A172 (cell line): ENCODE measurements at regions not wholly inside any gene's neighbourhood (a gene's known extent, or its start where the extent isn't known, plus 50 kb on each side); places are given as distances from the start of the nearest gene placed in this dataset.
"Not testable (repeated sequence)": the region's sequence is repeated elsewhere in the genome, so short reads cannot be mapped to it uniquely, and the experiment has no call there.

Experiments used
- DNase-seq: peaks from one replicate; pipeline ENCODE4 v3.0.0-alpha.2; 2015; ENCODE audit warnings: low spot score

DNA sequence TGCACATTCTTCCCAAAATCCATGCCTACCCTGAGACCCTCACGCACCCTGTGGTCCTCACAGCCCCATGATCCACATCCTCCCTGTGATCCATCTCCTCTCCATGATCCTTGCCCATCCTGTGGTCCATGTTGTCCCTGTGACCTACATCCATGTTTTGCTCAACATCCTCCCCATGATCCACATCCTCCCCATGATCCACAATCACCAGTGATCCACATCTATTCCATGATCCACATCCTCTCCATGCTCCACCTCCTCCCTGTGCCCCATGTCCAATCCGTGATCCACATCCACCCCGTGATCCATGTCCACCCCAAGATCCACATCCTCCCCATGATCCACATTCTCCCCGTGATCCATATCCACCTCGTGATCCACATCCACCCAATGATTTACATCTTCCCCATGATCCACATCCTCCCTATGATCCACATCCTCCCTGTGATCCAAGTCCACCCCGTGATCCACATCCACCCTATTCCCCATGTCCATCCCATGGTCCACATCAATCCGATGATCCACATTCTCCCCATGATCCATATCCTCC lies 281.2 kb downstream of the MYCN start:
- no peak for DNase-seq

DNA sequence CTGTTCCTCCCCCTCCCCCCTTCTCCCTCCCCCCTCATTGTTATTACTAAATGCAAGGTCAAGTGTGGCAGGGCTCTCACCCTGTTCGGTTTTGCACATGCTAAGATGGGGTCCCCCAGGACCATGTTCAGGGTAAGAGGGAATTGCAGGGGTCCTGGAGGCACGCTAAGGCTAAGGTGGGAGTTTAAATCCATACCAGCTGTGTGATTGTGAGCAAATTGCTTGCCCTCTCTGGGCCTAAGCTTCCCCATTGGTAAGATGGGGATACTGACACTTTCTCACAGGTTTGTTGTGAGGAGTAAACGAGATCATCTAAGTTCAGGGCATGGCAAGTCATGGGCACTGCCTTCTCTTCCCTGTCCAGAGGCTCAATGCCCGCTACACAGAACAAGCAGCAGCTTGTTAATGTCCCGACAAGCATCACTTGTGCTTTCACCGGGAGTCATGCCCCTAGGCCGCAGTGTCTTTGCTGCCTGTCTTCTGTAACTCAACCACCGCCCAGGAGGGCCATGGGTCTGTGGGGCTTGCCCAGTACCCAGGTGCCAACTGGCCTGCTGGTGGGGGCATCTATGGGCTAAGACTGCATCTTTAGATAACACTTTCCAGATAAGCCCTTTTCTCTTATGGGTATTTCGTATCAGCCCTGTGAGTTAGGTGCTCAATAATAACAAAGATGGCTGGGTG lies 279.1 kb downstream of the MYCN start:
- DNase-seq: no peak

DNA sequence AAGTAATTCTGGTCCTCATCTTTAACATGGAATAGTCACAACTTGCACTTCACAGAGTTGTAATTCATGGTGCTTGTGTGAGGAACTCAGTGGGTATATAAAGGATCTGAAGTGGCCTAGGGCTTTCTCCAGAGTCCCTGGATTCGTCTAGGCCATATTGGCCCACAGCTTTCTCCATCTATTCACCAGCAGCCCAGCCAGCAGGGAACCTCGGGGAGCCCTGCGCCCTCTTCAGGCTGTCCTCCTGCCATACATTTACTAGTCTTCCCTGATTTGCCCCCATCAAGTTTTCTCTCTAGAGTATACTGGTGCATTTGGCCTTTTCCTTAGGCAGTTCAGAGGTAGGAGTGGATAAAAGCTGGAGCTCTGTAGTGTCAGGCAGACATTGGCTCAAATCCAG lies 278.3 kb downstream of the MYCN start:
- no peak for DNase-seq

DNA sequence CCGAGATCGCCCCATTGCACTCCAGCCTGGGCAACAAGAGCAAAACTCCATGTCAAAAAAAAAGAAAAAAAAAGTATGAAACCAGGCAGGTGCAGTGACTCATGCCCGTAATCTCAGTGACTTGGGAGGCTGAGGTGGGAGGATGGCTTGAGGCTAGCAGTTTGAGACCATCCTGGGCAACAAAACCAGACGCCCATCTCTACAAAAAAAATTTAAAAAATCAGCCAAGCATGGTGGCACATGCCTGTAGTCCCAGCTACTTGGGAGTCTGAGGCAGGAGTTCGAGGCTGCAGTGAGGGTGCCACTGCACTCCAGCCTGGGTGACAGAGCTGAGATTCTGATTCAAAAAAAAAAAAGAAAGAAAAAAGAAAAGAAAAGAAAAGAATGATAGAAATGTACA lies 277.8 kb downstream of the MYCN start:
- no peak for DNase-seq

DNA sequence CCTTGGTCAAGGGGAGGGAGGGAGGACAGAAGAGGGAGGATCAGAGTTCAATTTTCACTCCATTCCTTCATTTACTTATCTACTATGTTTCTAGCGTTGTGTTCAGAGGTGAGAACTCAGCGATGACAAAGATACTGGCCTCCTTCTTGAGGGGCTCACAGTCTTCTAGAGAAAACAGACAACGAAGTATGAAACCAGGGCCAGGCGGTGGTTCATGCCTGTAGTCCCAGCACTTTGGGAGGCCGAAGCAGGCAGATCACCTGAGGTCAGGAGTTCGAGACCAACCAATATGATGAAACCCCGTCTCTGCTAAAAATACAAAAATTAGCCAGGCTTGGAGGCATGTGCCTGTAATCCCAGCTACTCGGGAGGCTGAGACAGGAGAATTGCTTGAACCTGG lies 277.4 kb downstream of the MYCN start:
- DNase-seq: not testable (repeated sequence)

DNA sequence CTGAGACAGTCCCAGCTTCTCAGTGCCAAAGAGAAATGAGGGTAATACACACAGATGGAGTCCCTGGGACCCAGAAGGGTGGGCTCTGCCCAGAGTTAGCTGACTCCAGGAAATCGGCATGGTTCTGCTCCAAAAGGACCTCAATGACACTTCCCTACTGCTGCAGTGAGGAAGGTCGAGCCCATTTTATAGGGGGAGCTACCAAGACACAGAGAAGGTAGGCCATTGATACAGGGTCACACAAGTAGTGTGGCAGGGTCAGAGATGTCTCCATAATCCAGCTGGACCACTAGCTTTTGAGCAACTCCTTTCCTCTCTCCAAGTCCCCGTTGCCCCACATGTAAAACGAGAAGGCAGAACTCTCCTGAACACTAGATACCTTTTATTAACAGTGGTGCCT lies 276.9 kb downstream of the MYCN start:
- DNase-seq: no peak

DNA sequence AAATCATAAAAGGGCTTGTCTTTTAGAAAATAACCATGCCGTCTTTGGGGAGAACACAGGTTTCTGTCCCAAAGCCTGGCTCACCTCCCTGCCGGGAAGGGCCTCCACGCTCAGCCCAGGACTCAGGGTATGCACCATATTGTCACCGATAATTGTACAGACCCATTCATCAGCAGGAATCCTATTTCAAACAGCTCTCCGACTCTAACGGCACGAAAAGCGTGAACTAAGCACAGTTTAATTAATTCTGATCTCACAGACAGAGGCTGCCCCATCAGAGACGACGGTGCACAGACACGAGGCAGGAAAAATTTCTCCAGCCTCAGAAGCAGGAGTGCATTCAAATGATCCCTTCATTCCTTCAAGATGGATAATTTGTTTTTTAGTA lies 276.2 kb downstream of the MYCN start:
- DNase-seq: no peak

DNA sequence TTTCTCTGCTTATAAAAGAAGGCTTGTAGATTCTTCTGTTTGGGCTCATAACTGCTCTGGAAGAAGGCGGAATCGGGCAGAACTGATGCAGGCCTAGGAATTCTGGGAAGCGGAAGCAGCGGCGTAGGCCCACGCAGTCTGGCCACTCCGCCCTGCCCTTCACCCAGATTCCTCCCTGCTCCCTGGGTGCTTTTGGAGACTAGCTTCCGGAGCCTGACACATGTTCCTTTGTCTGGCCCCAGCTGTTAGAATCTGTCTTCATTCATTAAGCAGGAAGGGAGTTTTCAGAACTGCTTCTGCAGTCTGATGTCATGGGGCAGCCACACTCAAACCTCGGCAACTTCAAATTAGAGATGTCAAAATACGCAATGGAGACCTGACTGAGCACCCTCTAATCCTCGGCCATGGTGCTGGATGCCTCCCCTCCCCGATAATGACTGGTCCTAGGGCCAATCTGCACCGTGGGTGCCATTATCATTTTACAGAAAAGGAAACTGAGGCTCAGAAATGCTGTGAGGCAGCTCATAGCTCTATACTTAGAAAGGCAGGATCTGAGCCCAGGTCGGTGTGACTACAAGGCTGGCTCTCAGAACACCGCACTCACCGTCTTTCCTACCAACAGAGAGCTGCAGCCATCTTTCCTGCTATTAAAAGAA lies 275.7 kb downstream of the MYCN start:
- no peak for DNase-seq

DNA sequence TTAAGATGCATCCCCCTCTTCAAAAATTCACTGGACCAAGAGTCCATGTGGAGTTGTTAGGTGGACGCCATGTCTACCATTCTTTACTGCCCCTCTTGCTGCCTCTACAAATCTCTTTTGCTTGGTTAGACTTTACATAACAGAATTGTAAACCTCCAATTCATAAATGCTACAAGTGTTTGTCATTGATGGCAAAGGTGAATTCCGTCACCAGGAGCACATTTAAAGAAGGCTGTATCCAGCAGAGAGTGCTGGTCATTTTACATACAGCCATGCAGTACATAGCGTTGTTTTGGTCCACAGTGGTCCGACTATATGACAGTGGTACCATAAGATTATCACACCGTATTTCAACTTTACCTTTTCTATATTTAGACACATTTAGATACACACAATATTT lies 274.5 kb downstream of the MYCN start:
- DNase-seq: no peak

DNA sequence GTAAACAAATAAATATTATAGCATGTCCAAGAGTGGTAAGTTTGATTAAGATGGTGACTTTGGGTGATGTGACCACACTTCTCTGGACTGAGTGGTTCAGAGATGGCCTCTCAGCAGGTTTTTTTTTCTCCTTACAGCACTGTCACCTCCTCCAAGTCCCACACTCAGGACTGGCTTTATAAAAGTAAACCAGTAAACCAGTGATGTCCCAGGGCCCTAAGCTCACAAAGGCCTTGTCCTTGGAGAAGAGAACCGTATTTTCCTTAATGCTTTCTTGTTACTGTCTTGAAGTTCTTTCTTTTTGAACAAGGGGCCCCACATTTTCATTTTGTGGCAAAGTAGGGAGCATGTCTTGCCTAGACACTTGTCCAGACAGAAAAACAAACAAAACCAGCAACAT lies 274.0 kb downstream of the MYCN start:
- no peak for DNase-seq

DNA sequence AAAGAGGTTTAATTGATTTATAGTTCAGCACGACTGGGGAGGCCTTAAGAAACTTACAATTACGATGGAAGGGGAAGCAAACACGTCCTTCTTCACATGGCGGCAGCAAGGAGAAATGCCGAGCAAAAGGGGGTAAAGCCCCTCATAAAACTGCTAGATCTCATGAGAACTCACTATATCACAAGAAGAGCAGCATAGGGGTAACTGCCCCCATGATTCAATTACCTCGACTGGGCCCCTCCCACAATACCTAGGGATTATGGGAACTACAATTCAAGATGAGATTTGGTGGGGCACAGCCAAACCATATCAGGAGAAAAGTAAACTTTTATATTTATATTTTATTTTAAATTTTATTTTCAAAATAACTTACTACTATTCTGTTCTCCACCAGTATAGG lies 272.0 kb downstream of the MYCN start:
- DNase-seq: no peak

DNA sequence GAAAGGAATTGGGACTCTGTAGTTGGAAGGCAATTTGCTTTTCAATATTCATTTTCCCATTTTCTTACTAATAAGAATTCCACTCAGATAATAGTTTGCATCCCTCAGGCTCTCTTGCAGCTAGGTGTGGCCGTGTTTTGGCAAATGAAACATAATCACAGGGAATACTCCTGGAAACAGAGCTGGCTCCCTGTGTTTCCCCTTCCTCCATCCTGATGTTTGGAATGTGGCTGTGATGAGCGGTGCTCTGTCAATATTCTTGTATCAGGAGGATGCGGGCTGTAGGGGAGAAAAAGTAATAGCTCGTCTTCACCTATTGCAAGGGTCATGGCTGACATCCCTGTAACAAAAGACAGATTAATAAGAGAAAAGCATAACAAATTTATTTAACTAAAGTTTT lies 271.0 kb downstream of the MYCN start:
- DNase-seq: no peak

DNA sequence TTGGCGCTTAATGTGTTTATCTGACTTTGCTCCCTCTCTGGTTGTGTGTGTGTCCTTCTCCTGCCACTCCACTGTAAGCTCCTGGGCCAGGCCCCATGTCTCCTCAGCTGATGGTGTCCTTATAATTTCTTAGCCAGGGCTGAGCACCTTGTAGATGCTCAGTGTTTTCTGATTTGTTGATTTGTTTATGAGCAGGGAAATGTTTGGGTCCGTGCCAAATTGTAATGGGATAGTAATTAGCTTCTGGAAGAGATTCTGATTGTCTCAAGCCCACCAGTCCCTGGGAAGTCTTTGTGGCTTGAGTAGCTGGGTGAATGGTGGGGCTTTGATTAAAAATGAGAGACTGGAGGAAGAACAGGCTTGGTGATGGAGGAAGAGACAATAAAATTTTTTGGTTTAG lies 270.5 kb downstream of the MYCN start:
- DNase-seq: no peak

DNA sequence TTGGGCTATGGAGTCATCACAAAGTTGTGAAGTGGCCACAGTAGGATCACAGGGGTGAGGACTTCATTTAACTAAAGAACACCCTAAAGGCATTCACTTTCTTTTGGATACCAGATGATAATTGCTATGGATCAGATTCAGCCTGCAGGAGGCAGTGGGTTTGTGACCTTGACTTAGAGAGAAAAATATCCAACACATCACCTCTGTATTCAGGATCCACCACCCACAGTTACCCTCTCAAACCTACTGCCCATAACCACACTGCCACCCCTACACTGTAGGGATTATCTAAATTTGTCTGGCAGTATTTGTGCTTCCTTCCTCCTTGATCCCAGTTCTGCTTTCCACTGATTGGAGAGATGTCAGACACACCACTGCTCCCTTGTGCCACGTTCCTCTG lies 269.4 kb downstream of the MYCN start:
- no peak for DNase-seq

DNA sequence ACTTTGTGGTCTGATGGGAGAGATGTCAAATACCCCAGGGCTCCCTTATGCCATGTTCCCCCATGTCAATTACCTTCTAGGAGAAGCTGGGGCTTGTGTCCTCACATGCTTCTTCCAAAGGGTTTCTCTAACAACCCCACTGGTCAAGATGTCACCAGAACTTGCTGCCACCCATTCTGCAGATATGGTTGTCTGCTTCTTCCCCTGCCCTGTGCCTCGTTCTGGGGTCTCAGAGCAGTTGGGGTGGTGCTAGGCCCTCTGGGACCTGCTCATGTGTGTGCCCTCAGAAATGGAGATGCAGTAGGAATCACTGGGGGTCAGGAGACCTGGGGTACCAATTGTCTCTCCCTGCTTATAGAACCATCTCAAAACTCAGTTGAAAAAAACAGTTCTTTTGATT lies 268.6 kb downstream of the MYCN start:
- DNase-seq: no peak

DNA sequence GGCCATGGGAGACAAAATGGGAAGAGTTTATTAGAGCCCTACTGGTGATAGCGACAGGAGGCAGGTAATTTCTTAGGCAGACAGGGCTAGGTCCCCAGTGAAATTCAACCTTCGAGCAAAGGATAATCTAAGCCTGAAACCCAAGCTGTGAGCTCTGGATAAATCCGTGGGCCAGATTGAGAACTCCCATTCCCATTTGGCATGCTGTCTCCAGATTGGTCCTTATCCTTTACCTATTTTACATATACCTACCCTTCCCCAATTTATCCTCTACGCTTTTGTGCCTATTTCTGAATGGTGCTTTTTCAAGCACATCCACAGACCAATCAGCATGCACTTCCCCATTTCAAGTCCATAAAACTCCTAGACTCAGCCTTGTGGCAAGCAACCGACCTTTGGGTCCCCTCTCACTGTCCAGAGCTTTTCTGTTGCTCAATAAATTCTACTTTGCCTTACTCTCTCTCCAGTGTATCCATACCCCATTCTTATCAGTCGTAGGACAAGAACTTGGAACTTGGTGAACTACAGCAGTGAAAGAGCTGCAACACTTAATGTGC lies 268.0 kb downstream of the MYCN start:
- no peak for DNase-seq

DNA sequence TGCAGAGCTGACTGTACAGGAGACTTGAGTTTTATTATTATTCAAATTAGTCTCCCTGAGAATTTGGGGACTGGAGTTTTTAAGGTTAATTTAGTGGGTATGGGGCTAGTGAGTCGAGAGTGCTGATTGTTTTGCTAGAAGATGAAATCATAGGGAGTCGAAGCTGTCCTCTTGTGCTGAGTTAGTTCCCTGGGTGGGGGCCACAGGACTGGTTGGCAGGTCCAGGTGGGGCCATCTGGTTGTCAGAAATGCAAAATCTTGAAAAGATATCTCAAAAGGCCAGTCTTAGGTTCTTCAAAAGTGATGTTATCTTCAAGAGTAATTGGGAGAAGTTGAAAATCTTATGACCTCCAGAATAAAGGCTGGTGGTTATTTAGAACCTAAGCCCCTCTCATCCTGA lies 267.3 kb downstream of the MYCN start:
- no peak for DNase-seq

DNA sequence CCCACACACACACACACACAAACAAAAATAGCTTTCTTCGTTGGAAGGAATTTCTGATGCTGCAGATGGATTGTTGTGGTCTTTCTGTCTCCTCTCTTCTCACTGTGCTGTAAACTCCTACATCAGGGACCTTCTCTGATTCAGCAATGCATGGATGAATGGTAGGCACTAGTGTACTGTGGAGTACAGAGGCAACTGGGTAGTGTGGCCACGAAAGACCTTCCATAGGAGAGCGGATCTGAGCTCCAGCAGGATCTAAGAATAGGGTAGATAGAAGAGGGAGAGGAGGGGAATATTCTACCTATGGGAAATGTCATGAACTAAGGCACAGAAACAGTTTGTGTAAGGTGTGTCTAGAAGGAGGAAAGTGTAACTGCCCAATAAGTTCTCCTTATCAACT lies 266.8 kb downstream of the MYCN start:
- DNase-seq: no peak

DNA sequence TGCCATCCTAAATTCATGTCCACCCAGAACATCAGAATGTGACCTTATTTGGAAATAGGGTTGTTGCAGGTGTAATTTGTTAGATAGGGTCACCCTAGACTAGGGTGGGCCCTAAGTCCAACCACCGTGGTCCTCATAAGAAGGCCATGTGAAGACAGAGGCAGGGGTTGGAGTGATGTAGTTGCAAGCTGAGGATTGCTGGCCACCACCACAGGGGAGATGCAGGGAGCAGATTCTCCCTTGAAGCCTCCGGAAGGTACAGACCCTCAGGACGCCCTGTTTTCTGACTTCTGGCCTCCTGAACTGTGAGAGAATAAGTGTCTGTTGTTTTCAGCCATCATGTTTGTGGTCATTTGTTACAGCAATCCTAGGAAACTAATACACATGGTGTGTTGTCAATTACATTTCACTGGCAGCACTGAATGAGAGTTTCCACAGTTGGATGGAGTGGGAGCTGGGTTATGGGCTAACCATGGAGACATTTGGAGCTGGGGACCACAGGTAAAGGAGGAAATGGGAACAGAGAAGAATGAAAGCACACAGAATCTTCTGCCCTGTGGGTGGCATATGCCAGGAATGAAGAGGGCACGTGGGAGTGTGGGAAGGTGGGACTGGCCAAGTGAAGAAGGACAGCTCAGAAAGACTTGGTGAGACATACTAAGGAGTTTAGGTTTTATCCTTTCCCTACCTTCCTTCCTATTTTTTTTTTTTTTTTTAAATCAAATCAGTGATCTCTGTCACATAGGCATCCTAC lies 266.0 kb downstream of the MYCN start:
- DNase-seq: no peak

DNA sequence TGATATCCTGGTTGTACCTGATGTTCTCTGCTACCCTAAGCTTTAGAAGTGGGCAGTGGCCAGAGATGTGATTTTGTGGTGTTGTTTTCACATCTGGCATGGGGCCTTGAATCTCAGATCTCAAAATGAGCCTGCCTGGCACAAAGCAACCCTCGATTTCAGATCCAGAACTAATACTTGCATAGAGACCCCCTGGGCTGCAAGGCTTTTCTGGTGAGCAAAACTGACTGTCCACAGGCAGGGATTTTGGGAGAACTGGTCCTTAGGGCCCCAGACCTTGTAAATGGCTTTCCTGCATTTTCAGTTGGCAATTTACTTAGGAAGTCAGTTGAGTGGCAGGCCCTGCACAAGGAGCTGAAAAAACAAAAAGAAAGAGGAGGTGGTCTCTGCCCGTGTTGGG lies 265.3 kb downstream of the MYCN start:
- DNase-seq: no peak

DNA sequence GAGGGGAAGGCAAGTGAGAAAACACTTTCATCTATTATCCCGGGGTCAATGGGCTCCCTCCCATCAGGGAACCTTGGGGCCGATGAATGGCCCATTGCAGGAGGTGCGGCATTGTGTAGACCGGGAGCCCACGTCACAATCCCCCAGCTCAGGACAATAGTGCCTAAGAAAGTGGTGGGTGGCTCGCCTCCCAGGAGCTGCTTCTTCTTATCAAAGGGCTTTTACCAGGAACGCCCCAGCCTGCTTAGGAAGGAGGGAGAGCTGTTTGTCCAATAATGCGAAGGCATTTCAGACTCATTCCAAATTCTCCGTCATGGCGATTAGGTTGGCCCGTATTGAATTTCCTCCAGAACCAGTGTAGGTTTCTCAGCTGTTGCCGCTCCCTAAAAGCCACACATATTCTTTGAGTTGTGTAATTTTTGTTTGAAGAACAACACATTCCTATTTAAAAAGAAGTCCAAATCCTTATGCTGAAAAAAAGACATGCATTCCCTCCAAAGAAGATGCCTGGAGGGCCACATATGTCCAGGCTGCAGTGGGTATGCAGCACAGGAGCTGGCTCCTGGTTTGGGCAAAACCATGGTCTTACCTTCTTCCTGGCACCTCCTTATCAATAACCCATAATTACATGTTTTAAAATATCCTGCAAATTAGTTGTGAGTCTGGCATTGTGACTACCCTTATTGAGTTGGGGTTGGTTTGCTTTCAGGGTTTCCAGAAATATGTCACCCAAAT lies 264.7 kb downstream of the MYCN start:
- DNase-seq: no peak

DNA sequence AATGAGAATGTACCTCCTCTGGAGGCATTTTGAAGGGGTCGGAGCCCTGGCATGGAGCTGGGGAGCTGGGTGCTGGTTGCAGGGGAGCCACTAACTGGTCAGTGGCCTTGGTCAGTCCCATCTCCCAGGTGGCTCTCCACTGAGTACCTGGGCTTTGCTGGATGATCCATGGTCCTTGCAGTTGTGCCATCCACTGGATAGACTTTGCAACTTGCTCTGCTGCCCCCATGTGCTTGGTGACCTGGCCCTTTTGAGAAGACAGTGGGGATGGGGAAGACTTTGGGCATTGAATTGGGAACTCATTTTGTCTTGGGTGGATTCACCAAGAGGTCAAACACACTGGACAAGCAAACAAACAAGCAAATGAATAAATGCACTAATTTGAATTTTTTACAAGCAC lies 263.9 kb downstream of the MYCN start:
- no peak for DNase-seq
